Endothelial cell of umbilical vein (primary cell): ENCODE measurements at regions not wholly inside any gene's neighbourhood (a gene's known extent, or its start where the extent isn't known, plus 50 kb on each side); places are given as distances from the start of the nearest gene placed in this dataset.

ENCODE experiments used
- BruUV-seq: library from RNA; stranded (reverse); fragments of 400-500 nt; replicated peaks from 2 replicates; lab custom pipeline; 2021; lab: Mats Ljungman, UMichigan
- CTCF ChIA-PET: fragments of 300-600, 350-600 bp; sonication (Branson Sonifier 250); formaldehyde crosslinking; loops from one replicate; lab custom pipeline; 2021; ENCODE audit warnings: antibody characterized with exemption, inconsistent platforms; lab: Charles Lee
- POLR2A ChIA-PET: fragments of 300-600, 350-600 bp; sonication (Branson Sonifier 250); formaldehyde crosslinking; loops from one replicate; lab custom pipeline; 2021; ENCODE audit warnings: antibody characterized with exemption, inconsistent platforms; lab: Charles Lee
- DNase-seq: peaks from one replicate; pipeline ENCODE4 v3.0.0-alpha.2; 2011; ENCODE audit warnings: low read depth, low spot score
- FAIRE-seq: peaks from 2 replicates; lab custom pipeline; 2011; peaks lifted over from hg19 to GRCh38; lab: Jason Lieb, UNC
- H2AFZ ChIP-seq: 2 replicates; pipeline ENCODE4 v1.6.0; 2012; ENCODE audit warnings: low read depth, low read length, control low read depth, inconsistent platforms
- H3K27ac ChIP-seq: 2 replicates; pipeline ENCODE4 v1.5.1; 2011; ENCODE audit warnings: low read depth, mild to moderate bottlenecking, control low read depth, low read length, moderate library complexity; ENCODE audit not compliant: insufficient read depth
- H3K27me3 ChIP-seq, 2 experiments: 2 replicates each; pipeline versions ENCODE4 v1.6.0 to v1.6.1; 2011; ENCODE audit warnings: low read length in 2 of 2, mixed read lengths in 1 of 2; ENCODE audit not compliant: control insufficient read depth in 2 of 2, insufficient read depth in 2 of 2
- H3K36me3 ChIP-seq, 2 experiments: 2 replicates in 1 of 2; 3 replicates in 1 of 2; pipeline ENCODE4 v1.5.1; 2011; ENCODE audit warnings: low read length in 2 of 2, mild to moderate bottlenecking in 1 of 2, moderate library complexity in 1 of 2; ENCODE audit not compliant: control insufficient read depth in 2 of 2, insufficient read depth in 2 of 2; ENCODE audit errors: extremely low read depth in 1 of 2
- H3K4me1 ChIP-seq: 3 replicates; pipeline ENCODE4 v1.5.1; 2011; ENCODE audit warnings: mild to moderate bottlenecking, low read length; ENCODE audit not compliant: control insufficient read depth, insufficient read depth; ENCODE audit errors: extremely low read depth
- H3K4me2 ChIP-seq: 2 replicates; pipeline ENCODE4 v1.6.1; 2011; ENCODE audit warnings: low read length, control low read depth, mixed read lengths; ENCODE audit not compliant: insufficient read depth
- H3K4me3 ChIP-seq, 3 experiments: fragments of 200-600 bp in 1 of 3; sonication (generic), shearing (Covaris generic) in 1 of 3; replicated peaks in 1 of 3; 2 replicates each; pipeline ENCODE4 v1.5.1; 2011 to 2016; ENCODE audit warnings: control low read depth in 3 of 3, low read length in 3 of 3, mild to moderate bottlenecking in 2 of 3, inconsistent platforms in 1 of 3, low read depth in 1 of 3, moderate library complexity in 1 of 3; ENCODE audit not compliant: insufficient read depth in 1 of 3
- H3K79me2 ChIP-seq: 2 replicates; pipeline ENCODE4 v1.6.0; 2012; ENCODE audit warnings: low read length, inconsistent platforms; ENCODE audit not compliant: control insufficient read depth, insufficient read depth
- H3K9ac ChIP-seq: replicated peaks from 2 replicates; pipeline ENCODE3; 2011; ENCODE audit warnings: low read length, control low read depth; ENCODE audit not compliant: insufficient read depth; ENCODE audit errors: extremely low read depth
- H3K9me1 ChIP-seq: replicated peaks from 3 replicates; pipeline ENCODE4 v1.6.0; 2011; ENCODE audit warnings: mild to moderate bottlenecking, low read length; ENCODE audit not compliant: control insufficient read depth, insufficient read depth; ENCODE audit errors: extremely low read depth
- H3K9me3 ChIP-seq: replicated peaks from 2 replicates; pipeline ENCODE4 v1.5.1; 2012; ENCODE audit warnings: low read length, inconsistent platforms; ENCODE audit not compliant: control insufficient read depth, insufficient read depth
- H4K20me1 ChIP-seq: replicated peaks from 2 replicates; pipeline ENCODE3; 2011; ENCODE audit warnings: mild to moderate bottlenecking, low read length; ENCODE audit not compliant: control insufficient read depth, insufficient read depth; ENCODE audit errors: extremely low read depth
- EZH2 ChIP-seq: IDR thresholded peaks from 2 replicates; pipeline ENCODE4 v1.6.1; 2012; ENCODE audit warnings: borderline replicate concordance, low read depth, mild to moderate bottlenecking, moderate library complexity, low read length, inconsistent platforms; ENCODE audit not compliant: severe bottlenecking
- FOS ChIP-seq: IDR thresholded peaks from 2 replicates; pipeline ENCODE4 v1.6.1; 2011; ENCODE audit warnings: mild to moderate bottlenecking, low read length, moderate library complexity, borderline replicate concordance; ENCODE audit not compliant: insufficient read depth
- GATA2 ChIP-seq: IDR thresholded peaks from 2 replicates; pipeline ENCODE4 v1.7.0; 2011; ENCODE audit warnings: low read depth, mild to moderate bottlenecking, moderate library complexity, mixed read lengths, low read length; ENCODE audit not compliant: insufficient read length, insufficient read depth
- JUN ChIP-seq: IDR thresholded peaks from 2 replicates; pipeline ENCODE4 v1.6.1; 2011; ENCODE audit warnings: borderline replicate concordance, low read depth; ENCODE audit not compliant: insufficient read length, insufficient read depth
- MYC ChIP-seq: IDR thresholded peaks from one replicate; pipeline ENCODE4 v1.6.1; 2011; ENCODE audit warnings: mild to moderate bottlenecking, low read depth, low read length
- POLR2A ChIP-seq: IDR thresholded peaks from 2 replicates; pipeline ENCODE4 v1.6.1; 2012; ENCODE audit warnings: low read depth, mild to moderate bottlenecking, control low read depth, low read length
- POLR2AphosphoS5 ChIP-seq: IDR thresholded peaks from 2 replicates; pipeline ENCODE4 v1.6.1; 2012; ENCODE audit warnings: low read depth, mild to moderate bottlenecking, control low read depth, low read length, moderate library complexity; ENCODE audit not compliant: insufficient read depth
- dilution Hi-C: fragments of 300-500 bp; cut with MboI; formaldehyde crosslinking; loops from one replicate; pipeline ENCODE4 v1.15.0; 2019; ENCODE audit warnings: low sequenced_read_pairs; ENCODE audit not compliant: extremely low pct_ligation_motif_present
- intact Hi-C: fragments of 100-400 bp; cut with micrococcal nuclease; formaldehyde crosslinking; loops from one replicate; pipeline ENCODE4 v1.10.0; 2022
- TF ChIP-seq, protein P1 (sequence below), 2 donors: IDR thresholded peaks; 1 replicate in 1 of 2; 2 replicates in 1 of 2; pipeline ENCODE4 v1.5.1; 2011; ENCODE audit warnings: low read length in 2 of 2, mild to moderate bottlenecking in 2 of 2, moderate library complexity in 2 of 2, control low read depth in 1 of 2, inconsistent platforms in 1 of 2, low read depth in 1 of 2; ENCODE audit not compliant: insufficient read depth in 1 of 2; ENCODE audit errors: extremely low read depth in 1 of 2
- TF ChIP-seq, protein P2 (sequence below): IDR thresholded peaks from 2 replicates; pipeline ENCODE4 v1.6.1; 2011; ENCODE audit not compliant: insufficient read depth, insufficient read length

DNA sequence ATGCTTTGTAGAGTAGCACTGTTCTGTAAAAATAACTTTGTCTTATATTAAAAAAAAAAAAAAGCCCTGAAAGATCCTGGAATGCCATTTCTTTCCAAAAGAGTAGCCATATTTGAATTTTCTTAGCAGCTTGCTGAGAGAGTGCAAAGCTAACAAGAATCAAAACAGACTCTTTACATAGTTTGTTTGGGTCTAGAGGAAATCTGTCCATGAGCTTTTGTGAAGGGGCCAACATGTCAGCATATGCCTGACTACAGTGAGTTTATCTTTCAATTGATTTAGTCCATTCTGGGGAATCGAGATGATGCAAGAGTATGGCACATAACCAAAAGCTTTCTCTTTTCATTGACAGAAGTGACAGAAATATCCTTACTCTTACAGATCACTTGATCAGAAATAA lies 777.7 kb upstream of the ACVR2A start:
- TF ChIP-seq, protein P1, sequence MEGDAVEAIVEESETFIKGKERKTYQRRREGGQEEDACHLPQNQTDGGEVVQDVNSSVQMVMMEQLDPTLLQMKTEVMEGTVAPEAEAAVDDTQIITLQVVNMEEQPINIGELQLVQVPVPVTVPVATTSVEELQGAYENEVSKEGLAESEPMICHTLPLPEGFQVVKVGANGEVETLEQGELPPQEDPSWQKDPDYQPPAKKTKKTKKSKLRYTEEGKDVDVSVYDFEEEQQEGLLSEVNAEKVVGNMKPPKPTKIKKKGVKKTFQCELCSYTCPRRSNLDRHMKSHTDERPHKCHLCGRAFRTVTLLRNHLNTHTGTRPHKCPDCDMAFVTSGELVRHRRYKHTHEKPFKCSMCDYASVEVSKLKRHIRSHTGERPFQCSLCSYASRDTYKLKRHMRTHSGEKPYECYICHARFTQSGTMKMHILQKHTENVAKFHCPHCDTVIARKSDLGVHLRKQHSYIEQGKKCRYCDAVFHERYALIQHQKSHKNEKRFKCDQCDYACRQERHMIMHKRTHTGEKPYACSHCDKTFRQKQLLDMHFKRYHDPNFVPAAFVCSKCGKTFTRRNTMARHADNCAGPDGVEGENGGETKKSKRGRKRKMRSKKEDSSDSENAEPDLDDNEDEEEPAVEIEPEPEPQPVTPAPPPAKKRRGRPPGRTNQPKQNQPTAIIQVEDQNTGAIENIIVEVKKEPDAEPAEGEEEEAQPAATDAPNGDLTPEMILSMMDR (IDR thresholded peaks at IDR 0.05; ENCODE audit: extremely low read depth in 1 of 2, insufficient read depth in 1 of 2, low read depth in 1 of 2, low read length in 2 of 2): no peak
- TF ChIP-seq, protein P2, sequence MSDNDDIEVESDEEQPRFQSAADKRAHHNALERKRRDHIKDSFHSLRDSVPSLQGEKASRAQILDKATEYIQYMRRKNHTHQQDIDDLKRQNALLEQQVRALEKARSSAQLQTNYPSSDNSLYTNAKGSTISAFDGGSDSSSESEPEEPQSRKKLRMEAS: no peak
- no peak for TF ChIP-seq MYC
- no peak for TF ChIP-seq POLR2AphosphoS5
- TF ChIP-seq EZH2: no peak
- TF ChIP-seq JUN: no peak
- TF ChIP-seq FOS: no peak
- TF ChIP-seq POLR2A: no peak
- no peak for TF ChIP-seq GATA2
- no peak for FAIRE-seq
- intact Hi-C loops (no loop called here), dilution Hi-C loops (no loop called here)
- no peak overlapping the region for H3K9ac ChIP-seq
- H3K27ac ChIP-seq: no peak overlapping the region
- no peaks in the 10 kb centered on the region for H3K79me2 ChIP-seq
- CTCF ChIA-PET: interaction anchor here (1.0 to 1.1 kb wide), 2 partner anchors 16 to 140 kb away, joined by 3 to 5 read pairs; no protein-coding TSS in a partner anchor
- POLR2A ChIA-PET: no interaction called here
- H2AFZ ChIP-seq: no peak overlapping the region
- H3K9me3 ChIP-seq: no peaks in the 10 kb centered on the region
- H3K4me2 ChIP-seq: no peak overlapping the region
- H3K4me3 ChIP-seq: no peak overlapping the region
- no peaks in the 10 kb centered on the region for H3K36me3 ChIP-seq
- no peaks in the 10 kb centered on the region for H4K20me1 ChIP-seq
- BruUV-seq: no TSS peak
- H3K9me1 ChIP-seq: no peaks in the 10 kb centered on the region
- no peak for DNase-seq
- no peaks in the 10 kb centered on the region for H3K27me3 ChIP-seq
- no peaks in the 10 kb centered on the region for H3K4me1 ChIP-seq
